Stimulated activated CD4-positive, alpha-beta T cell treated with anti-CD3 and anti-CD28 coated beads, Interleukin-2, amount 100 ng/mL, for 48 hours (primary cell): ENCODE measurements at regions not wholly inside any gene's neighbourhood (a gene's known extent, or its start where the extent isn't known, plus 50 kb on each side); places are given as distances from the start of the nearest gene placed in this dataset.
"Not testable (repeated sequence)": the region's sequence is repeated elsewhere in the genome, so short reads cannot be mapped to it uniquely, and the experiment has no call there.

ENCODE experiments used
- DNase-seq, 2 donors: peaks; one replicate each; pipeline ENCODE4 v3.0.0-alpha.2; 2020

DNA sequence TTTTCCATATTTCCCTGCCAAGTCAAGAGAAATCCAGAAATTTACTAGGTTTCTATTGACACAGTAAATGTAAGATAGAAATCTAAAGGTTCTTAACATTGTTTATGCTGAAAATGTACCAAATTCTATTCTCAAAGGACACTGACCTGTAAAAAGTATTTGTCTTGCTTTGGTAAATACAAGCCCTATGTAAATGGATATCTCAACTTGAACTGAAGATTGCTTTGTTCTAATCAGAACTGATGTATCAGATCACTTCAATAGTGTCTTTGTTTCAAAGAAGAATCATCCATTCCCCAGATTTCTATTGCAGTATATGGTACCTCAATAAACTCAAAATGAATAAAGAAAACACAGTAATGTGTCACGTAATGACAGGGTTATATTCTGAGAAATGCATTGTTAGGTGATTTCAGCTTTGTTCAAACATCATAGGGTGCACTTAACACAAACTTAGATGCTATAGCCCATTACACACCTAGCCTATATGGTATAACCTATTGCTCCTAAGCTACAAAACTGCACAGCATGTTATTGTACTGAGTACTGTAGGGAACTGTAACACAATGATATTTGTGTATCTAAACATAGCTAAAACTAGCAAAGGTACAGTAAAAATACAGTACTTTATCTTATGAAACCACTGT is 143.5 kb upstream of the NECTIN3 start:
- no peak for DNase-seq

DNA sequence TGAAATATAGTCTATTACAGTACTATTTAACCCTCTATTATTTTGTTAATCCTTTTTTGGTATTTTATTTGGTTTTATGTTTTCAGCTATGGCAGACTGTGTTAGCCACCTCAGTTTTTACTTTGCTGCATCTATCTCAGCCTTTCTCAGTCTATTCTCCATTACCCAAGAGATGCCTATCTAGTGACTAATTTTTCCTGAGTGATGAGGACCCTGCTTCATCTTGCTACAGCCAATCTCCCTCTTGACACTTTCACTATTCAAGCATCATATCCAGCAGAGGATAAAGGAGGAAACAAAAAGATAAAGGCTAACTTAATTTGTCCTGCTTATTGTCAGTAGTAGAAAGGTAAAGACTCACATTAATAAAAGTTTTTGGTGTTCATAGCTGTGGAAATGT is 141.8 kb upstream of the NECTIN3 start:
- no peak for DNase-seq

DNA sequence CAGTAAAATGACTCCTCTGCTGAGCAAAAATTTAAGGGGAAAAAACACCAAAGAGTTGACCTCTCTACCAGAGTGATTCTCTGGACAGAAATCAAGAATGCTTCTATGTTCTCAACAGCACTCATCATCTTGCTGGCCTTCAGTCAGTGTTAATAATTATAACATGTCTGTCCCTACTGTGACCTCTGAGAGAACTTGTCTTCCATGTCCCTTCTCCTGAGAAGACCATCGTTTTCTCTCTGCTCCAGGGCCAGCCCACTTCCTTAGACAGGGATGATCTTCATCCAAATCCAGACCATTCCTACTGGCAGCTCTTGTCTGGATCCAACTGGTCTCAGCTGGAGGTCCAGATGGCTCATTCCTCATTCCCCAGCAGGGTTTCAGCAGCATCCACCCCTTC is 139.0 kb upstream of the NECTIN3 start:
- DNase-seq = no peak

DNA sequence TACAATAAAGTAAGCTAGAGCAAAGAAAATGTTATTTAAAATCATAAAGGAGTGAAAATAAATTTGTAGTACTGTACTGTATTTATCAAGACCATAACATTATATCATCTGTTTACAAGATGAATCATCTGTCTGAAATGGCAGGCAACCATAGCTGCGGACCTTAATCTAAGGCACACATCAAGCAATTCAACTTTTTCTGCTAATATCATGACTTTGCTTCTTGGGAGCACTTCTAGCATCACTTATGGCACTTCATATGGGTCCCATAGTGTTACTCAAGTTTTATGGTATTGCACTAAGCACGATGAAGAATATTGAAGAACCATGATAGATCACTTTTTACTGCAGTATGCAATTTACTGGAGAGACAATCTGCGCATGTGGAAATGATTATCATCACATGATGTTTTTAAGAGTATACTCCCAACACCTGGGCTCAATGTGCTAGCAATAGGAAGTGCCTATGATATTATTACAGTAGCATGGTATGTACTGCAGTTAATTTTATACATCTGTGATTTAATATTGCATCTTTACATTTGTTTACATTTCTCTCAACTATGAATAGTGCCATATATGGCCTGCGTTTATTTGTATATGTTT is 137.7 kb upstream of the NECTIN3 start:
- no peak for DNase-seq

DNA sequence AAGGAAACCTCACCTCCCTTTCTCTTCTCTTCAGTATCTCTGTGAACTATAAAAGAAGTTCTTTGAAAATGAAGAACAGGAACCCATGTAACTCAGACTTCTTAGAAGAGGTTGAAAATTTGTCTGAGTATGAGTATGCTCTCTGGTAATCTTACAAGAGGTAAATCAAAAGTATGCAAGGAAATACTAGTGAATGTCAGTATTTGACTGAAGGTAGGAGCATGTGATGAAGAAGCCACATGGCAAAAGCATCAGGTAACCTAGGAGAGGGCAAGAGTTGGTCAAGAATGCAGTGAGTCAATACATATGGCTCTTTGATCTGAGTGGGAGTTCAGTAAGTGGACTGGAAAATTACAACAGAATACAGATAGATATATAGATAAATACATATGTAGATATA is 133.0 kb upstream of the NECTIN3 start:
- no peak for DNase-seq

DNA sequence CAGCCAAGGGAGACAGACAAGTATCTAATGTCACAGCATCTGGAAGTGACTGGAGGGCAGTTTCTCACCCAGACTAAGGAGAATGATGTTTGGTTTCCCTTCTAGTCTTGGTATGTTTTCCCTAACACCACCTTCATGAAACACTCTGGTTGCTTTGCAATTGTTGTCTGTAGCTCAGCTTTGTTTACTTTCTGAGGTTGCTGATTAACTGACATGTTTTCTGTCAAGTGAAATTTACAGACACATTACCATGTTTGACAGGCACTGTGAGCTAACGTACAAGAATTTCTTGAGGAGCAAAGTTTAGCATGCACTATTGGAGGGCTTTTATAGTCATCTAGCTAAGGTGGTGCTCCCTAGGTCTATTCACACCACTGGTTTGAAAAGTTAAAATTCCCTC is 131.6 kb upstream of the NECTIN3 start:
- no peak for DNase-seq

DNA sequence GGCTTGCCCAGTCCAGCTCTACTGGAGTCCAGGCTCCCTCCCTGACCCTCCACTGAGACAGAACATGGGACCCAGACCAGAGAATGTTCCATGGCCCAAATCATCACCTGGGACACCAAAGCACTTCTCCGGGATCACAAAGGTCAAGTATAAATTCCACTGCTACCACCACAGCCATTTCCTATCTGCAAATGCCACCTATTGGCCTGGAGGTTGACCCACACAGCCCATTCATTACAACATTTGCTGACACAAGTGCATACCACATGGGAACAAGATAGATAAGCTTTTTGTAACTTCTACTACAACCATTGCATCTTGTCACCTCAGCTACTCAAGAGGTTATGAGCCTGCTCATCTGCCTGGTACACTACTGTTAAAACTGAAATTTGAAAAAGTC is 126.8 kb upstream of the NECTIN3 start:
- DNase-seq = no peak

DNA sequence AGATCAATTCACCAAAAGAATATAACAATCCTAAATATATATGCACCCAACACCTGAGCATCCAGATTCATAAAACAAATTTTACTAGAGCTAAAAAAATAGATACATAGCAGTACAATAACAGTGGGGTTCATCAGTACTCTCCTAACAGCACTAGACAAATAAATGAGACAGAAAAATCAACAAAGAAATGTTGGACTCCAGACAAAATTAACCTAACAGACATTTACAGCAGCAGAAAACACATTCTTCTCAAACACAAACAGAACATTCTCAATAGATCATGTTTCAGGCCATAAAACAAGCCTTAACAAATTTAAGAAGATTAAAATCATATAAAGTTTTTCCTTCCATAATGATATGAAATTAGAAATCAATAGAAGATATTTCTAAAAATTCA is 124.8 kb upstream of the NECTIN3 start:
- no peak for DNase-seq

DNA sequence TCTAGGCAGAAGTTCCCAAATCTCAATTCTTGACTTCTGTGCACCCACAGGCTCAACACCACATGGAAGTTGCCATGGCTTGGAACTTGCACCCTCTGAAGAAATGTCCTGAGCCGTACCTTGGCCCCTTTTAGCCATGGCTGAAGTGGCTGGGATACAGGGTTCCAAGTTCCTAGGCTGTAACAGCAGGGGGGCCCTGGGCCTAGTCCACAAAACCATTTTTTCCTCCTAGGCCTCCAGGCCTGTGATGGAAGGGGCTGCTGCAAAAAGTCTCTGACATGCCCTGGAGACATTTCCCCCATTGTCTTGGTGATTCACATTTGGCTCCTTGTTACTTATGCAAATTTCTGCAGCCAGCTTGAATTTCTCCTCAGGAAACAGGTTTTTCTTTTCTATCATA is 122.4 kb upstream of the NECTIN3 start:
- not testable (repeated sequence) for DNase-seq

DNA sequence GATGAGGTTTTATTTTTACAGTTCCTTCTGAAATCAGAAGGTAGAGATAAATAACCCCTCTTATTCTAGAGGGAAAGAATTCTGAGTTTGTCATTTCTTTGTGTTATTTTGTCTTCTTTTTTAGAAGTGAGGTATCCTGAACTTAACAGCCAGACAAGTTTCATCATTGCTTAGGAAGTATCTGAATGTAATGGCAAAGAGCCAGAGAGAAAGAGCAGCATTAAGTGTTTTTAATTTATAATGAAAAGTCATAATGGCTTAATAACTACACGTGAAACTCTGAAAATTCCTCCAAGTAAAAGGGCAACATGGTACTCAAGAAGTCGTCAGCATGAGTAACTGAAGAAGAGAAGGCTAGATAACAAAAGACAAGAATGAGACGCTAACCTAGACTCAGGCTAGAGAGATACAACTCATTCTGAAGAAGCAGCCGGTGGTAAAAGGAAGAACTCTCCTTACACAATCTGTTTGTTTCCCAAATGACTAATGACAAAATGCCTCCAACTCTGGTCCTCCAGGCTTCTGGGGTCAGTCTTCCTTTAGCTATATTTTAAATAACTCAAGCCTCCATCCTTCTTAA is 116.2 kb upstream of the NECTIN3 start:
- DNase-seq = no peak

DNA sequence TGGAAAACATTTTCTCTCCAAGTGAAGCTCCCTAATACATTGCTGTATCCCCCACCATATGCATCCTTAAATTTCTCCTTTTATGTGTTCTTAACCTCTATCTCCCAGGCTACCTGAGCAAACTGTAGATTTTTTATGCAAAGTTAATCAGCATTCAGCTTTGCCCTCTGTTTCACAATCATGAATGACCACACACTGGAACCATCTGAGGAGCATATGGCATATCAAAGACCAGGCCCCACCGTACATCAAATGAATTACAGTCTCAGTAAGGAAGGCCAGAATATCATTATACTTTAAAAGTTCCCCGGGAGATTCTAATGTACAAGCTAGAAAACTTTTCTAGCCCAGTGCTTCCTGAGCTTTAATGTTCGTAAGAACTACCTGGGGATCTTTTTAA is 115.5 kb upstream of the NECTIN3 start:
- no peak for DNase-seq

DNA sequence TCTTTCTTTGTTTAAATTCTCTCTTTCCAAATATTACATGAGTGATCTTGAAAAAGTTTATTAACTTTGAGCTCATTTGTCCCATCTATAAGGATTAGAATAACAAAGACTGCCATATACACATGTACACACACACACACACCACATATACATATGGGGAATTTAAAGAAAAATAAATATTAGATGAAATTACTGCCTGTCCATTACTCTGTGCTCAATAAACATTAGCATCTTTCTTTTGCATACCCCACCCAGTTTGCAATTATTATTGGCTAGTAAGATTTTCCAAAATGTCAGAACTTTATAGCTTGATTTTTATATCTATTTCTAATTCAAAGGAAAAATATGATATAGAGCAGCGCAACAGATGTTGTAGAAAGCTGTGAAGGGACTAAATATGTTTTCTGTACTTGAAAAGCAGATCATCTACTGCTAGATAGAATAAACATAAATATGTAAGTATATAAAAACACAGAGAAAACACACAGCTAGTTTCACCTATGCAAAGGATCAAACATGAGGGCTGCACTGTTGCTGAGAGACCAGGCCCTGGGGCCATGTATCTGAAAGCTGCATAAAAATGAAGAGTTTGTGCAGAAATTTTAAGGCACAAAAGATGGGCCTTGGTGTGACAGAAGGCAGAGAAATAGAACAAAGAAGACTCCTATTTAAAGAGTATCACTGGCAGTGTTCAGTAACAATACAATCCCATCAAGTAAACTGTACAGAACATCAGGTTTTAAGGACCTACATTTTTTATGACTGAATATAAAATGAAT is 114.2 kb upstream of the NECTIN3 start:
- DNase-seq = no peak

DNA sequence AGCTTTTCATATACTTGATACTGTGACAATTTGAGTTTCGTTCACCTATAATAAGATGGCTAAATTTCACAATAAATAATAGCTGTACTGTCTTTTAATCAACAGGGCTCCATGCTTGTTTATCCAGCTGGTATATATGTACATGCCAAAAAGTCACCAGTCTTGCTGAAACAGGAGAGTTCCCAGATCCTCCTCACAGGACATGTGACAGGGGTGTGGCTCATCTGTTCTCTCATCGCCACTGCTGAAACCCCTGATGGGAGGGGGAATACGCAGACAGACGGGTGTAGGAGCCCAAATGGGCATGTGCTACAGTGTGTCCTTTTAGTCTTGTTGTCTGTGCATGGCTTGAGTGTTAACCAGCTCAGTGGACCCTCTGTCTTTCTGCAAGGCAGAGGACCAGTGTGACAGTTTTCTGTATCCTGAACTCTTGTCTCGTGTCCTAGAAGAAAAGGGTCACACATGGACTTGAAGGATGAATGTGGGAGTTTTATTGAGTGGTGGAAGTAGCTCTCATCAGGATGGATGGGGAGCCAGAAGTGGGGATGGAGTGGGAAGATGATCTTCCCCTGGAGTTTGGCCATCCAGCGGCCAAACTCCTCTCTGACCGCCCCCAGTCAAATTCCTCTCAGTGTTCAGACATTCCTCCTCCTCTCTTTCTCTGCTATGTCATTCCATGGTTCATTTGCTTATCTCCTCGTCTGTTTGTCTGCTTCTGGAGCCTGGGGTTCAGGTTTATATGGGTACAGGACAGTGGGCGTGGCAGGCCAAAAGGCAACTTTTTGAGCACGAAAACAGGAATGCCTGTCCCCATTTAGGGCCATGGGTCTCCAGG is 113.1 kb upstream of the NECTIN3 start:
- no peak for DNase-seq

DNA sequence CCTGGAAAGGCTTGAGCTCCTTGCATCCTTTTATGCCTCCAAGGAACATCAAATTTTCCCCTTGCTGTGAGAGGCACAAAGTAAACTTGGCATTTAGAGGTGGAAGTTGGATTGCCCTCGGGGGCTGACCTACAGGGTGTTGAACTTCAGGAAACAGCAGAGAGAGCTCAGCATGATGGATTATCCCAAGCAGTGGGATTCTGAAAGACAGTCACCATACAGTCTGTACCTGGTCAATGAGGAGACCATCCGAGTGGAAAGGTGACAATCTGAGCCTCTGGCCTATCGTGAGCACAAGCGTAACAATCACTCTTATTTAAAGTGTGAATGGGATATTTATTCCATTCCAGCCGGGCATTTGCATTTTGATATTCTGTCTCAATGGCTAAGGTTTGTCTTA is 105.6 kb upstream of the NECTIN3 start:
- DNase-seq = no peak

DNA sequence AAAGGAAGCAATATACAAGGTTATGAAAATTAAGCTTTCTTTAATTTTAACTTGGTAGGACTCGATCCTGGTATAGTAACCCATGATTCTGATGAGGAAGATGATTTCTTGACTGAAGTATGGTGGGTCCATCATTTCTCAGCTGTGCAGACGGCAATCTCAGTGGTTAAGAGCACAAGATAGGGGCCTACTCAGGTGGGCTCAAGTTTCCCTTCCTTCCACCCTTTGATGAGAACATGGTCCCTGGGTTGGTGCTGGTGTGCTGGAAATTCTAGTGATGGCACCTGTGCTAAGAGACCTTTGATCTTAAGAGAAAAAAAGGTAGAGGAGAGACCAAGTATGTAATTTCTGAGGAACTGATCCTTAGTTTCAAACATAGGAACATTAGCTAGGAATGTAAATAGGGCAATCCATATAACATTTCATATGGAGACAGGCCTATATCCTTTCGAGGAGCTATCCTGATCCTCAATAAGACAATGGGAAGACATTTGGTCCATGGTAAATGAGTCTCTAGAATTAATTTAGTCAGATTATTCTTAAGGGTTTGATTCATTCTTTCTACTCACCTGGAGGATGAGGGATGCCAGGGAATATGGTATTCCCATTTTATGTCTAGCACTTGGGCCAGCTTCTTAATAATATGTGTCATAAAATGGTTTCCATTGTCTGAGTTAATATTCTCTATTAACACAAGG is 104.5 kb upstream of the NECTIN3 start:
- no peak for DNase-seq

DNA sequence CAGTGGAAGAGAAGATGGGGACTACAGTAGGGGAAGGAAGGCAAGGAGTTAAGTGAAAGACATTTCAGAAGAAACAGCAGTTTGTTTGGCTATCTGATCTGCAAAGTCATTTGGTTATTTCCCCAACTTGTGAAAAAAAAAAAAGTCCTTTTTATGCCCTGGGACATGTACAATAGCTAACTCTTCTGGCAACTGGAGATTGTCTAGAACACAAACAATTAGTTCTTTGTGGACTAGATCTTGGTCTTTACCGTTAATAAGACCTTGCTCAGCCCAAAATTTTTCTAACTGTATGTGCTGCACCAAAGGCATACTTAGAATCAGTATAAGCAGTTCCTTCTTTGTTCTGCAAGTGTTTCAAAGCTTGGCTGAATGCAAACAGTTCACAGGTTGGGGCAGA is 103.5 kb upstream of the NECTIN3 start:
- no peak for DNase-seq

DNA sequence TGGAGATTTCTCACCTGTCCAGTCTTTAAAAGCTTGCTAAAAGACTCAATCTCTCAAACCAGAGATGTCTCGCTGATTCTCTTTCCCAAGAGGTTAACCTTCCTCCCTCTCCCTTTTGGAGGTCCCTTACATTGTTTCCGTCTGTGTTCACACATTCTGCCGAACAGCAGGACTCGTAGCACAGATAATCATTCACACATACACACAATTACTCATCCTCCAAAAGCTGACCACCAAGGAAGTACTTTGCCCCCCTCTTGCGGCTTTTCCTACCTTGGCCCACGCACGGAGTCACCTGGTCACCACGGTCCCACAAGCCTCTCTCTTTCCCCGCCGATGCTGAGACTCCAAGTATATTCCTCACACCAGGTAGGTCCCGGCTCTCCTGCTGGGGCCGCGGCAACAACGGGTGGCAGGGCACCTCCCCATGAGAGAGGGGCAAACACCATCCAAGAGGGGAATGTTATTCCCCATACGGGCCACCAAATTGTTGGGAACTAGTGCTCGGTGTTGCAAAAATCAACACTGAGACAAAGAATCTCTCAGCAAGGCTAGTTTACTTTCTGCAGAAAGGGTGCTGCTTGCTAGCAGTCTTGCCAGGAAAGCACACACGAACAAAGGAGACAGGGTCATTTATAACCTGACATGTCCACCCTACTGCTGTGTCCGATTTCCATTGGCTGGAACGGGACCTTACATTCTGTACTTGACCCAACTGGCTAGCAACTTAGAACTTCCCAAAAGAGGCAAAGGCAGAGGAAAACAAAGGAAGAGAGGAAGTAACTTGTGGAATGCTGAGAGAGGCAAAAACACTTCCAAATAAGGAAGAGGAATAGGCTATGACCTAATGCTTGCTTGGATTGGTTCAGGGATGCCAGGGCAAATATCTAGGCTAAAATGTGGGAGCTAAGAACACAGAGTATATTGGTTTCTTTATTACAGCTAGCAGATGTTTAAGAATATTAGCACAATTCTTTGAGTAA is 102.1 kb upstream of the NECTIN3 start:
- no peak for DNase-seq

DNA sequence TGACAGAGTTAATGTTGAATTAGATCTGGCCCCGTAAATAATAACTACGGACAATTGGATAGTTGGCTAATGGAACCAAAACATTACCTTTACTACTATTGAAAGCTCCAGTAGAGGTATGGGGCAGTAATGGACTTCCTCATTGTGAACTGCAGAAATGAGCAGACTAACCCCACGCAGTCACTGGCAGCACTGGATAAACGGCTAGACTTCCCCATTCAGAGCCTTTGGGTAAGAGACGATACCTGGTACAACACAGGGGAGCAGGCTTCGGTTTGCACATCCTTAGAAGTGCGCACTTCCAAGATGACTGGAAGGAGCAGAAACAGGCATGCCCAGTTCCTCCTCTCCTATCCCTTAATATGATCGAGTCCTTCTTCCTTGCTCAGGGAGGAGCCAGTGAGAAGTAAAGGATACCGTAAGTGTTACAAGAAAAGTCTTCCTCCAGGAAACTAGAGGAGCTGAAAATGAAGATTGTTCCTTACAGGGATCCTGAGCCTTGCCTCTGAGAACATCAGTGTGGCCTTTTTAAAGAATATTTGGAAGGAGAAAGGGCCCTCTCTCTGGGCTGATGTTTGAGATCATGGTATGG is 100.5 kb upstream of the NECTIN3 start:
- no peak for DNase-seq

DNA sequence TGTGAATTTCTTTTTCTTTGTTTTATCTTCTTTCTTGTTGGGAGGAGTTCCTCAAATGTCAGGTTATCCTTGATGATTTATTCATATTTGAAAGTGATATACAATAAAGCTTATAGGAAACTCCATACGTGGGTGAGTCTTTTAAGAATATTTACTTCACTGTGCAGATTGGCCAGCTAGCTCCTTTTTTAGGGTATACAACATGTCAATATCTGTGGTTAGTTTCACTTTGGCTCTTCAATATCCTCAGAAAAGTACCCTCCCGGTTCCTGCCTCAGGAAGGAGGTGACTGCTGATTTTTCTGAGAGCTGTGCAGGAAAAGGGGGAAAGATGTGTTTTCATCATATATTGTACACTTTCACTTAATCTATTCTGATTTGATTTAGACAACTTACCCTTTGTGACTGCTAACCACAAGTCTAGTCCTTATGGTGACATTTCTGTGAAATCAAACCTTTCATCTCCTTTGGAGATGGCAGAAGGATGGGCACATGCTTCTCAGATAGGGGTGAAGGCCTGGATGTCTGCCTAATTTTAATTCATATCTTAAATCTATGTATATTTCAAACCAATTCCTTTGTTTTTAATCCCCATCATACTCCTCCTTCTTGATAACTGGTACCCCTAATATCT is 98.2 kb upstream of the NECTIN3 start:
- no peak for DNase-seq

DNA sequence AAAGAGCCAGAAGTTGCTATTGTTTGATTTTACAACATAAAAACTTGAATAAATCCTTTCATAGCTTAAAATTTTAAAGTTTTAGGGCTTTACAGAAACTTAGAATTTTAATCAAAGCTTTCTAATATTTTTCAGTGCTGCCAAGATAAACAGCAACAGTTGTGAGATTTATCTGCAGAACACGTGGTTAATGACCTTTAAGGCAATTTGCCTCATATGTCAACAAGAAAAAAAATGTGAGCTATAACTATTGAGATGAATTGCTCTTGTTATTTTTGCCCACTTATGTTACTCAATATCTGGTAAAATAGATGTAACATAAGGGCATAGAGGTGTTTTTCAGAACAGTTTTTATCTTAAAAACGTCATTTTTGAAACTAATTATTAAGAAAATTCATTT is 96.7 kb upstream of the NECTIN3 start:
- DNase-seq = no peak
